ENCODE measurements at regions not wholly inside any gene's neighbourhood (a gene's known extent, or its start where the extent isn't known, plus 50 kb on each side); places are given as distances from the start of the nearest gene placed in this dataset.

DNA sequence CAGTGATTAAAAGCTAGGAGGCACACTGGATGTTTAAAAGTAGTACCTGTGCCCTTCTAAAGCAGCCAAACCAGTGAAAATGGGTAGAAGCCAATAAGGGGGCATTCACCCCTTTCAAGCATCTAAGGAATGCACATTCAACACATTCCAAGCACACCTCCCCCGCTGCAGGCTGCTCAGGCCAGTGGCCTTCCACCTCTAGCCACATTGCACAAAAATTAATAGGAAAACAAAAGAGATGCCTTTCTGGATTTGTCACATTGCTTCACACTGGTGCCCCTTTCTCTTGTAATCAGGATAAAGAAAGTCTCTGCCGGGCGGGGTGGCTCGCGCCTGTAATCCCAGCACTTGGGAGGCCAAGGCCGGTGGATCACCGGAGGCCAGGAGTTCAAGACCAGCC lies 834.0 kb downstream of the USP25 start:
- DNase-seq = no peak

DNA sequence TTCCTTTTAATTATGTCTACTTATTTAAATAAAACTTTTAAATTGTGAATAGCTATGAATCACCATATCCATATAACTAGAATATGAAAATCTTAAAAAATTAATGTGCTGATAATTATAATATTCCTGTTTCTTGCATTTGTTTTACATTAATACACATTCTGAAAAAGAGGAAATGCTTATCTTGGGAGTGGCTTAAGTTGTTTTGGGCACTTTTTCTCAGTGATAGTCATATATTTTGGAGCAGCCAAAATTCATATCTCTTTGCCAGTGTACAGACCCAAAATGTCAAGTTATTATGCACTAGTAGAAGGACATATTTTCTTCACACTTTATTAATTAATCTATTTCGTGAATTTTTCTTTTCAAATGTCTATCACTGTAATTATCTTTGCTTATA lies 838.5 kb downstream of the USP25 start:
- DNase-seq = no peak

DNA sequence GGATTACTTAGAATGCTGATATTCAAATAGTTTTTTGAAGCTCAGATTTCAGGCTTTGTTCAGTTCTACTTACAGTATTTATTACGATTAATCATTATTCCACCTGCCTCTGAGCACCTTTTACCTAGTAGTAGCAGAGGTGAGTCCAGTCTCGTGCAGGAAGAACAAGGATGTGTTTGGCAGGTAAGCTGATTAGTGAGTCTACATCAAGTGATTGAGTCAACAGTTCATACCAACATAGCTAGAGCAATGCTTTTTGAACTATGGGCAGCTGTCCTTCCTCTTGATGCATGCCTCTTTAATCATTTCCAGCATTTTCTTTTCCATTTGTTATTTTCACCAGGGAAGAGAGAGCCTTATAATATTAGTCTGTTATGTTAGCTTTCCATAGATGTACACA lies 838.9 kb downstream of the USP25 start:
- no peak for DNase-seq

DNA sequence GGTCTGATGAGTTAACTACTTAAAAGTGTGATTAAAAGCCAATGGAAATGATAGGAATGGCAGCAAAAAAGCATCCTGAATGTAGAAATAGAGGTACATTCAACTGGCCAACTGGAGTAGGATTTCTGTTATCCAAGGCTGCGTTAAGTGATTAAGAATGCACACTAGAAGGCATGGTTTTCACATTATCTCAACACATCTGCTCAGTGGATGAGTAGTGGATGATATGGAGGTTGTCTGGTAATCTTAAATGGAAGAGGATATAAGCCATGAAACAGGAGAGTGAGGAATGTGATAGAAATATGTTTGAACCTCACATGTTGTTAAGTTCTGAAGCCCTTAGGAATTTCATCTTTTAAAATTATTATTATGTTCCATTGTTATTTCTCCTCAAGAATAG lies 839.9 kb downstream of the USP25 start:
- DNase-seq = no peak

DNA sequence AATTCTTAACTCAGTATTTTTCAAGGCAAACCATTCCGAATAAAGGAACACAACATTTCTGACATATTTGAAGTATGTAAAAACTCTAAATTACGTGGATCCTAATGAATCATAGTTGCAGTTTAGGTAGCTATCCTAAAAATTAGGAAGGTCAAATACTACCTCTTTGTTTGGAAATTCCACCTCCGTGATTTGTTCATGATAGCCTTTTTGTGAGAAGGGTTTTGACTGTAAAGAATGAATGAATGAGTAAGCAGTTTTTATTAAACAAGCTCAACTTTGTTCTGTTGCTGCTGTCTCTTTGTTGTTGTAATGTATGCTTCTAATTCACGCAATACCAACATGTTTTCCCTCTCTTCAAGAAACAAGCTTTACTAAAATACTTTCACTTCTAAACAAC lies 840.4 kb downstream of the USP25 start:
- no peak for DNase-seq

DNA sequence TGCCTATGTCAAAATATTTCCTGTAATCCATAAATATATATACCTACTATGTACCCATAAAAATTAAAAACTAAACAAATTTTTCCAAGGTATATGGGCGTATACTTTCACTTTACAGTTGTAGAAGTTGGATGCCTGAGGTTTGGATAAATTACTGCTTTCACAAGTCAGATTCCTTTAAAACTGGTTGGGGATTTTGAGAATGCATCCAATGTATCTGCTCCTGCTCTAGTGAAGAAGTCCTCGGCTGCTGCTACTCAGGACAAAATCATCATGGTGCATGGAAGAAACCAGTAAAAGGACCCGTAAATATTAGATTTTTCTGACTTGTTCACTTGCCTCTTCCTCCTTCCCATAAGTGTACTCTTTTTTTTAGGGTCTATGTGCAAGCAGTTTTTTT lies 841.1 kb downstream of the USP25 start:
- DNase-seq = no peak

DNA sequence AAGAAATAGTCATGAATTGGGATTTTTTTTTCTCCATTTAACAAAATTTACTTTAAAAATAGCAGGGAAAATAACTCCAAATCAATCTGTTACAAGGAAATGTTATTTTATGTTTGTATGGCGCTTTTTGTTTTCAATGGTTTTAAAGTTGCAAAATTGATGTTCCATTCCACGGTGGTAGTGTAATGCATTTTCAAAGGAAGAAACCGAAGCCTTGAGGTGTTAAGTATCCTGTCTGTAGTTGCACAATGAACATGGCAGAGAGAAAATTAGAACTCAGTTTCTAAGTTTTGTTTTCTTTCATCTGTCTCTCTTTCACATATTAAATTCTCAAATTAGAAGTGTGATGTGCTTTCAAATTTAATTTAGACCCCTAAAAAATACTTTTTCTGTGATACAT lies 841.8 kb downstream of the USP25 start:
- no peak for DNase-seq

DNA sequence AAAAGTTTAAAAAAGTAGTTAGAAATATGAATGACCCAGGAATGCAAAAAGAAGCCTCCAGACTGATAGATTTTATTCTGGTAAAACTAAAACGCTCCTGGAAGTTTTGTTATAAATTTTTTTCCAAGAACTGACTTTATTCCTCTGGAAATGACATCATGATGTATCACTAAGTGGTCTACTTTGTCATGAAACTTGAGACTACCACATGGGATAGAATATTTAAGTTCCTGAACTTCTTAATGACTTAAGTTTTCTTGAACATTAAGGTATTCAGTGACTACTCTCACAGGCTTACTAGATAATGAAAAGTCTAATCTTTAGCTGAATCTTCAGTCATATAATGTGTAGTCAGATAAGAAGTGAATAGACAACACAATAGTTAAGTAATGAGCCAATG lies 842.2 kb downstream of the USP25 start:
- no peak for DNase-seq

DNA sequence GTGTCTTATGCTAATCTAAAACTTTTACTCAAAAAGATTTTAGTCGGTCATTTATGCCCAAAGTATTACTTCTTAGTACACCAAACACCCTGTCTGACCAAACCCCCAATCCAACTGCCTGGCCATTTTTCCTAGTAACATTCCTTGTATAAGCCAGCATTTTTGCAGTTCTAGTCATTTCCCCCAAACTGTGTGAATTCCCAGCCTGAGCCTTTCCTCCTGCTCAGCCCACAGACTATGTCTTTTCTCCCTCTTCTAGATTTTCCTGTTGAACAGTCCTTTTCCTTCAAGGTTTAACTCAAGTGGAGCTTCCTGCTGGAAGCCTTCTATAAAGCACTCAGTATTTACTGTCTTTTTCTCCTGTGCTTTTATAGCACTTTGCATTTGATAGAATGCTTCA lies 843.8 kb downstream of the USP25 start:
- no peak for DNase-seq

DNA sequence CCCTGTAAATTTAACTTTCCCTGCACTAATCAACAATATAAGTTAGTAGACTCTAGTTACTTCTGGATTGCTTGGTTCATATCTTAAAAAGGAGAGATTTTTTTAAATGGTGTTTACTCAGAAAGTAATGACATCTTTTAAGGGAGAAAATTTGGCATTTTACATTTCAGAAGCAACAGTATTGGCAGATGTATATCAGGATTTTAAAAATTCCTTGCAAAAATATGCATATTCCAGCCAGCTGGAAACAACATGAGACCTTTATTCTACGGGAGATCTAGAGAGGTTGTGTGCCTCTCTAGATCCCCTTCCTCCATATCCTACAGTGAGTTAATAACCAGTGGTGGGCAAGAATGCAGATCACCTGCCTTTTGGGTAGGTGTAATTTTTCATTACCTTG lies 848.2 kb downstream of the USP25 start:
- no peak for DNase-seq

DNA sequence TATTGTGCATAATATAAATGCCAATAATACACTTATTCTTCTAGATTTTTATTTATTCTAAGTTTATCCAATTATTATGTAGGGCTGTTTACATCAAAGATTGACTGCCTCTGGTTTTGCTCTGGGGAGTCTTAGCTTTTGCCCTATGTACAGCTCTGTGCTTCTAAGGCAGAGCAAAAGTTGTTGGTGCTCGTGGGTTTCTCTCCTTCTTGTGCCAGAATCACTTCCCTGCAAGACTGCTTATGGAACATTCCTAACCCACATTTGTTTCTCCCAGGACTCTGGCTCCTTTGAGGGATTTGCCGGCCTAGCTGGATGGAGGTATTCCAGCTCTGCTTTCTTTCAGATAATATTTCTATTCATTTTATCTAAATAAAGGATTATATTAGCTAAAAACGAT lies 849.1 kb downstream of the USP25 start:
- DNase-seq = no peak

DNA sequence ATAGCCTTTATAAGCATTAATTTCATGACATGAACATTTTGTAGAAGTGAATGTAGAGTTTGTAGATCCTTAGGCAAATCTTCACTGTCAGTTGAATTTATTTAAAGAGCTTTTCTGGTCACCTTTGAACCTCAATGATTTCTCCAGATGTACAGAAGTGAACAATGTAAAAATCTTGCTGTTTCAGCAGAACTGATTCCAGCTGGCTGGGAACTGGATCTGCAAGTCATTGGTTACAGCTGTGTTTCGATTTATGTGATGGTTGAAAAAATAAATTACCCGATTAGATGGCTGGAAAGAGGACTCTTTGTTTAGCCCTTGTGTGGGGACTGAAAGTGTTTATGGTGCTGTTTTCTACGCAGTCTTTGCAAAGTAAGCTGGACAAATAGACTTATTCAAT lies 849.8 kb downstream of the USP25 start:
- no peak for DNase-seq

DNA sequence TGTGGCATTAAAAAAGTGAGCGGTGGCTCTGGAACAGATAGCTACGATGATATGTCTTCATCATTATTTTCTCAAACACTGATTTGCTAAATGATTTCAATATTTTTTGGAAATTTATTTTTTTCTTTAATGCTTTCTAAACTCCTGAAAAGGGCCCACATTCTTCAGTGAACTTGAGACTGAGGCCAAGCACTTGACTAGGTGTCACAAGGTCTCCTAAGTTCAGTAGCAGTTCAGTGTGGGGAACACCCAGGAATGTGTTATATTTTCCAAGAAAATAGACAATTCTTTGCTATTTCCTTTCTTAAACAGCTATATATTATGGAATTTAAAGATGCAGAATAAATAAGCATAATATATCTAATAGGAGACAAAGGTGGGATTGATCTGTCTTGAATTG lies 850.9 kb downstream of the USP25 start:
- DNase-seq = no peak

DNA sequence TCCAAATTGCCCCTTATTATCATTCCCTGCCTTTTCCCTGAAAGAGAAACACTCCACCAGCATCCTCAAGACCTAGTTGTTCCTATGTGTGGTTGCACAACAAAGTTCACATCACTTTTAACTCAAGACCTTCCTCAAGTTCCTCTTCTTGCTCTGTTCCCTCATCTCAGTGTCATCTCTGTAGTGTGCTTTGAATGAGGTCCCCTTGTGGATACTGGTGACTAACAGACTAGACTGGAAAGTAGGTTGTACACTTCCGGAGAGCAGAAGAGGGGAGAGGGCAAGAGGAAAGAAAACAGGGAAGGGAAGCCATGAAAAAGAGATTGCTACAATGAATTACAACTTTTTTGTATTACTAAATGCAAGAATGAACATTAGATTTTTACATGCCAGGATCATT lies 853.8 kb downstream of the USP25 start:
- DNase-seq = no peak

DNA sequence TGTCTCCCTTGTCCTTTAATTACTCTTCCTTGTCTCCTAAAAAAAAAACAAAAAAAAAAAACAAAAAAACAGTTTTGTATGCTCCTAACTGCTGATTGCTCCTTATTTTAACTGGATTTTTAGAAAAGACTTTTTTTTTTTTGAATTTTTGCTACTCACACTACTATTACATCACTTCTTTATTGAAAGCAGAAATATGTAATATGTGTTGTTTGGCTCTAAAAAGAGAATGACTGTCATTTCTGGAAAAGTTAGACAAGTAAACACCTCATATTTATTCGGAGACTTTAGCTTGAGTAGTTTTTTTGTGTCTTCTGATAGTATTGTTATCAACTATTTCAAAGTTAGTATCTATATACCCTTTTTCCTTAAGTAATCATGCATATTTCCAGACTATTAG lies 855.0 kb downstream of the USP25 start:
- DNase-seq = no peak

DNA sequence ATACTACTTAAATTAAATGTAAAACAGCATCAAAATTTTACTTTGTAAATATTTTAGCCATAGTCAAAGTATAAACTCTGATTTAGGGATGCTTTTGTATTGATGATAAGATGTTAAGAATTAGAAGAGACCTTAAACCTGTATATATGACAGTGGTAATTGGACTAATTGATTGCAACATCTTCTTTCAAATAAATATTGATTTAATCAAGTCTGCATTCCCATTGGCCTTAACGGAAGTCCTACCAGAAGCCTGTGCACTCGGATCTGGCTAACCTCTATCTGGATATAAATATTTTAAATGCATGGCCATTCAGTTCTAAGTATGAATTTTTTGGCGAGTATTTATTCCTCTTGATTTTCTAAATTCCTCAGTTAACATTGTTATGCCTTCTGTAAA lies 856.1 kb downstream of the USP25 start:
- no peak for DNase-seq

DNA sequence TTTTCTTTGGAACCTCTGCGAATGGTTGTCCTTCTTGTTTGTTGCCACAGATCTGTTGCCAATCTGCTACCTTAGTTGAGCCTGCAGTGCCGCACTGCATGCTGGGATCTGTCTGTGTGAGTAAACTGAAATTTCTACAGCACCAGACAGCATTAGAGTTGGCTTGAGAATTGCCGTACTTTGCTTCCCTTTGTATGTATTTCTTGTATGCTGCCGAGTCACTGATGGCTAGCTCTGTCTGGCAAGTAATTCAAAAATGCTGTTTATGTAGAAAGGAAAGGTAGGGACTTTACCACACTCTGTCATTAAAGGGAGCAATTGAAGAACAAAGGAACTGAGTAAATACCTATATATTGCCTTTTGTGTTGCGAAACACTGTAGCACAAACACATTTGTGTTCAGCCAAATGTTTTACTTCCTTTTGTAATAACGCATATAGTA lies 857.4 kb downstream of the USP25 start:
- no peak for DNase-seq

DNA sequence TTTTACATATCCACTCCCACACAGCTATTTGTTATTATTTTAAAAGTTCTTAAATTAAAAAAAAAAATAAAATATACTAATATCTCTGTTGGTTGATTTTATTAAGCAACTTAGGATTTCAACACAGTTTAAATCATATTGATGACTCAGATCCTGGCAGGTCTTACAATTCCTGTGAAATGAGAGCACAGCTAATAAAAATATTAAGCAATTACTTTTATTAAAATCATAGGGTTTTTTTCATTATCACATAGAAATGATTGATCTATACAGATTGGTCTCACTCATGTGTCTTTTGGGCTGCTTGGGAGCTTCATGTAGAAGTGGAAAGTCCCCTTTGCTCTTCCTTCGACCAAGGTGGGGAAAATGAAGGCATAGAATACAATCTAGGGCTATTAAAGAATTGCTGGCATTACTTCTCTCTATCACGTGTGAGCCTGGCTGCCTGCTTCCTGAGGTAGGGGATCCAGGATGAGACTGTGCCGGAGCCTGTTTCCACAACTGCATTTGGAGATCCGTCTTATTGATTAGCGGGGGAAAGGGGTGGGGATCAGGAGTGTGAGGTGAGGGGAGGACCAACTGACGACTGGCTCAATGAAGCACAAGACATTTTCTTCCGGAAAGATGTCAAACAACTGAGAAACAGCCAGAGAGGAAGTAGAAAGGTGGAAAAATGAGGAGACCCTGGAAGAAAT lies 858.0 kb downstream of the USP25 start:
- no peak for DNase-seq

DNA sequence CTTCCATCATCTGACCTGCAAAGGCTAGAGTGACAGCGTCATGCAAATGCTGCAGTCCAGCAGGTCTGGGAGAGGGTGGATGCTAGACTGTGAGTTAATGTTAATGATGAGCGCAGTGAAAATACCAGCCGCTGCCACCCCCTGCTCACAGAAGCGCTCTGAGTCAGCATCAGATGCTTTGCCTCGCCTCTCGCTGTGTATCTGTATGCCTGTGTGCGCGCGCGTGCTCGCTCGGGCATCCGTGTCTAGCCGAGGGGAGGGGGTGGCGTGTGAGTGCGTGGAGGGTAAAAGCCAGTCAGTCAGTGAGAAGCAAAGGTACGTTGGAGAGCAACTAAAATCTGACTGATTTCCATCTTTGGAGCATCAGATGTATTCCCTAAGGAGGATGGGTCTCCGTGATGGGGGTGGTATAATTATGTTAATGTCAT lies 858.7 kb downstream of the USP25 start:
- DNase-seq = no peak

DNA sequence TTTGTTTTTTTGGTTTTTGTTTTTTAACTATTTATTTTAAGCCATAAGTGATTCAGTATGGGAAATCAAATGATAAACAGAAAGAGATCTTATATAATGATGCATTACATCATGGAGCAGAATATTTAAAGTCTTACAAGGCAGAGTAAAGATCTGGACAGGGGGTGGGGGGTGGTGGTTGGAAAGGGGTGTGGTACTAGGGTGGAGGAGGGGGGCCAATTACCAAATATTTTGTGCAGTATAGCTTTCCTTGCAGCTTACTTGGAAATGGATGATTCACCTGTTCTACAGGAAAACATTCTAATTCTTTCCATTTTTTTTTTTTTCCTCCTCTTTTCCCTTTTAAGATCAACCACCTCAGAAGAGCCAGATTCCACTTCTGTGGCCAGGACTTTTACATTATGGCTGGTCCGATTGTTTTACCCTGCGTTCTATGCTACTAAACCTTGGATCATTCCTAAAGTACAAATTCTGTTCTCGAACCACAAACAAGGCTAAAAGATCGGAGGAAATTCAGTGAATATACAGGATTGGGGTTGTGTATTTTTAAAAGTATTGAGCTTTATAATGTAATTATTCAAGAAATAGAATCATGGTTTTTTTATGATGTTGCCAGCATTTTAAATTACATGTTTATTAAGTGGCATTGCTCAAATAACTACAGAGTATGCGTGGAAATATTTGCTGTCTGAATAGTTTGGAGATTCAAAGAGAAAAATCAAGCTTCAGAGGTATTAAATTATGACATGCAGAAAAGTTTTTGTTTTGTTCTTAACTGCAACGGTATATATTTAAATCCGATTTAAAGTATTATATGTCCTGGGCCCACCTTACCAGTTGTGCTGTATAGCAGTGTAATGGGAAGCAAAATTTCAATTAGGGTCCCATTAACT lies 859.5 kb downstream of the USP25 start:
- no peak for DNase-seq

DNA sequence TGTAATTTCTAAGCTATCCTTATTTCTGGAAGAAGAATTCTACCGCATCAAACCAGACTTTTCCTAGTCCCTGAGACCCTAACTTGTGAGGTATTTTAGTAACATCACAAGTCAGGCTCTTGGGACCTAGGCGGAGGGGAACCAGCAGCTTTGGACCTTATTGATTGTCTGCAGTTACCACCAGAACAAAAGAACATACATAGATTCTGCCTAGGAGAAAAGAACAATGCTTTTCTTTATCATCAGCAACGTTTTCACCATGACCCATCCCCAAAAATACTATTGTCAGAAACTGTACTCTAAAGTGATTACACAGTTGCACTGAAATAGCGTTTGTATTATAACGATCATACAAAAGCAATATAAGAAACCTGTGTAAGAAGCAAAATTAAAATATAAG lies 860.4 kb downstream of the USP25 start:
- DNase-seq = no peak

DNA sequence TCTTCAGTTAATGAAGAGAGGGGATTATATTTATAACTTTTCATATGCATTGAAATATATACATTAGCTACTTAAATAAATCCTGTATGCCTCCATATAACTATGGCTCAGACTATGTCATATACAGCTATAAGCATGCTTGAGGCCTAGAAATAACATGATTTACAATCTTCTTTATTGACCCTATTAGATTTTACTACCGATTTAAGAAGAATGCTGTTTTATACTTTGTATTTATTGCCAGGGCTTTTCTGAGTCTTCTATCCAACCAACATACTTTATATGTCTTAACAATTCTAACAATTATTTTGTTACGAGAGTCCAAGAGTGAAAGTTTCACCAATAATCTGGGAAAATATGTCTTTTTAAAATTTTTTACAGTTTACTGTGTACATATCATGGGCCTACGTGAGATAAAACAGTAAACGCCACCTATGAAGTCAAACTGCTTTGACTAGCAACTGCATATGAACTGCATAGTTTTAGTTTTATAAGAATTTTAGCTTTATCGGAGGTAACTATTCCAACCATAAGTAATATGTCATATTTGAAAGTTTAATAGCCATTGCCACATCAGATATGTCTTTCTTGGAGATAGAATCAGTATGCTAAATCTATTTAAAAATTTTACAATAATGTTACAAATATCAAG lies 861.0 kb downstream of the USP25 start:
- no peak for DNase-seq

DNA sequence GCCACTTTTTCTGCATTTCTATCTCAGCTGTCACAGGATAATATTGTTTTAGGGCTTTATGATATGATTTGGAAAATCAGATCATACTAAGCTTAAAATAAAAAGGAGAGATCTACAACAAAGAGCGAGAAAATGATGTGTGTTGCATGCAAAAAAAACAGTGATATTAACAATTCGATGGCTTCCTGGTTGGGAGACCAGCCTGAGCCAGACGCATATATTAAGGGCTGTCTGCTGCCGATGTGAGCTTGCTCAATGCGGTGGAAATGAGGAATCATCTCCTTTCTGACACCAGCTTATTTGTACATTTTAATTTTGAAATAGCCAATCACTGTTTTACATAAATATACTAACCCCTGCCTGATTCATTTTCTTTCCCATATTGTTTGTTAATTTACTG lies 862.6 kb downstream of the USP25 start:
- DNase-seq = no peak

DNA sequence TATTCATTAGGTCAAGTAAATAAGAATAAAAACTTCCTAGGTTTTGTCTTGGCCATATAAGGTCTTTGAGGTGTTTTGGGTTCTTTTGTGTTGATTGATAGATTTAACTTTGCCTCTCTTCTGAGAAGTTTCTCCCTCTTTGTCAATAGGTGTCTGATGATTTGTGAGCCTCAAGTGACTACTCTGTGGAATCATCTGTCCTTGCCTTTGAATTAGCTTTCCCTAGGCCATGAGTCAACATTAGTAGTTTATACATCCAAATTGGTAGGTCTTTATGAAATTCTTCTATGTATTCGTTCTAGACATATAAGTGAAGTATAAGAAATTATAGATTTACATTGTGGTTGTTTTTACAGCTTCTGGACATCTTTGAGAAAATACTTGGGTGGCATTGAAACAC lies 864.4 kb downstream of the USP25 start:
- no peak for DNase-seq

All from central memory CD4-positive, alpha-beta T cell (primary cell).